NCI-H2081 (cell line): ENCODE measurements at regions not wholly inside any gene's neighbourhood (a gene's known extent, or its start where the extent isn't known, plus 50 kb on each side); places are given as distances from the start of the nearest gene placed in this dataset.
A peak's percentile ranks its signal among the peaks of the same experiment; 100 is the strongest.

ENCODE experiments used
- DNase-seq, 2 experiments: peaks; one replicate each; lab custom pipeline; 2025; lab: John Stamatoyannopoulos, UW

- DNase-seq = no peak
Measured at GRCh38 chr2:220051716-220052115, 424.3 kb downstream of the SLC4A3 start.

GRCh38 chr2:220053919-220054318 lies 426.5 kb downstream of the SLC4A3 start:
- DNase-seq = no peak

- no peak for DNase-seq
Measured at GRCh38 chr2:220057391-220057790, 430.0 kb downstream of the SLC4A3 start.

GRCh38 chr2:220057916-220058315 lies 430.5 kb downstream of the SLC4A3 start:
- DNase-seq = no peak

- DNase-seq = no peak
Measured at GRCh38 chr2:220064111-220065030, 436.9 kb downstream of the SLC4A3 start.

GRCh38 chr2:220065581-220065980 lies 438.2 kb downstream of the SLC4A3 start:
- no peak for DNase-seq

GRCh38 chr2:220068846-220069245 lies 441.4 kb downstream of the SLC4A3 start:
- DNase-seq = no peak

- no peak for DNase-seq
Measured at GRCh38 chr2:220070349-220070748, 442.9 kb downstream of the SLC4A3 start.

- DNase-seq = no peak
Measured at GRCh38 chr2:220071696-220072095, 444.3 kb downstream of the SLC4A3 start.

- no peak for DNase-seq
Measured at GRCh38 chr2:220072669-220073220, 445.3 kb downstream of the SLC4A3 start.

- DNase-seq = no peak
Measured at GRCh38 chr2:220075835-220076234, 448.4 kb downstream of the SLC4A3 start.

- peak in 1 of 2 experiments; percentile 16 for DNase-seq
Measured at GRCh38 chr2:220076734-220077133, 449.3 kb downstream of the SLC4A3 start.

GRCh38 chr2:220077488-220077887 lies 450.1 kb downstream of the SLC4A3 start:
- DNase-seq = no peak

- DNase-seq = no peak
Measured at GRCh38 chr2:220078439-220078838, 451.0 kb downstream of the SLC4A3 start.

- DNase-seq = no peak
Measured at GRCh38 chr2:220079595-220079994, 452.2 kb downstream of the SLC4A3 start.

GRCh38 chr2:220081171-220081570 lies 453.7 kb downstream of the SLC4A3 start:
- DNase-seq = no peak

- no peak for DNase-seq
Measured at GRCh38 chr2:220090050-220090449, 462.6 kb downstream of the SLC4A3 start.

GRCh38 chr2:220096406-220096805 lies 469.0 kb downstream of the SLC4A3 start:
- DNase-seq = no peak

GRCh38 chr2:220101980-220102379 lies 474.6 kb downstream of the SLC4A3 start:
- no peak for DNase-seq

- no peak for DNase-seq
Measured at GRCh38 chr2:220103596-220103995, 476.2 kb downstream of the SLC4A3 start.

GRCh38 chr2:220104871-220105351 lies 477.5 kb downstream of the SLC4A3 start:
- no peak for DNase-seq

GRCh38 chr2:220106065-220106464 lies 478.6 kb downstream of the SLC4A3 start:
- DNase-seq = no peak

- no peak for DNase-seq
Measured at GRCh38 chr2:220107380-220107791, 480.0 kb downstream of the SLC4A3 start.
